HG03342 (cell line): ENCODE measurements at regions not wholly inside any gene's neighbourhood (a gene's known extent, or its start where the extent isn't known, plus 50 kb on each side); places are given as distances from the start of the nearest gene placed in this dataset.
"Not testable (repeated sequence)": the region's sequence is repeated elsewhere in the genome, so short reads cannot be mapped to it uniquely, and the experiment has no call there.

Experiments used
- ATAC-seq: cut with Tn5 transposase; IDR thresholded peaks from one replicate; pipeline ENCODE4 v1.9.1; 2021; ENCODE audit warnings: mild to moderate bottlenecking, moderate library complexity; ENCODE audit not compliant: unreplicated experiment

GRCh38 chr20:19110285-19110684 lies 102.2 kb upstream of the SLC24A3 start:
- no peak for ATAC-seq

- no peak for ATAC-seq
Measured at GRCh38 chr20:19110881-19111460, 101.5 kb upstream of the SLC24A3 start.

DNA sequence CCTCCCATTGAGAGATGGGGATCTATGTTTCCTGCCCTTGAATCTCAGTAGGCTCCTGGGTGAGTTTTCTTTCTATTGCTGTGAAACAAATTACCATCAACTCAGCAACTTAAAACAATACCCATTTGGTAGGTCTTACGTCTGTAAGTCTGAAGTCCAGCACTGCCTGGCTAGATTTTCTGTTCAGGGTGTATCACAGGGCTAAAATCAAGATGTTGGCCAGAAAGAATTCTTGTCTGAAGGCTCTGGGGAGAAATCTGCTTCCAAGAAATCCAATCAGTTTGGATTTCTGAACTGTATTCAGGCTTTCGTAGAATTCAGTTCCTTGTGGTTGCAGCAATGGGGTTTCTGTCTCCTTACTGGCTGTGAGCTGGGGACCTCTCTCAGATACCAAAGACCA lies 99.6 kb upstream of the SLC24A3 start:
- no peak for ATAC-seq

- ATAC-seq, result no peak
Measured at GRCh38 chr20:19113343-19113930, 99.0 kb upstream of the SLC24A3 start.

- ATAC-seq, result no peak
Measured at GRCh38 chr20:19114410-19114809, 98.0 kb upstream of the SLC24A3 start.

DNA sequence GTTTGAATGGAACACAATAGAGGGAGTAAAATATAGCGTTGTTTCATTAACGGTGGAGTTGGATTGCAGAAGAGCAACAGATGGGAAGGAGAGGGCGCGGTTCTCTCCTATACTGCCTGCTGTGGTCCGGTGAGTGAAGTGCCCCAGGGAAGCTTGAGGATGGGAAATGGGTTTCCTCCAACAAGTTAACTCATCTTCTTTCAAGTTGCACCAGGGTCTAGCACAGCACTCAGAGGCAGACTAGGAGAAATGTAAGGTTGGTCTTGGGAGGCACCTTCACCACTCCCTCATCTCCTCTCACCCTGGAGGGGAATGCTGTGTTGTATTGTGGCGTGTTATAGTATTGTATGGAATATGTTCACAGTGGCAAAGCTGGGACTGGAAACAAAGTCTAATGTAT lies 96.9 kb upstream of the SLC24A3 start:
- ATAC-seq, result no peak

GRCh38 chr20:19120011-19120410 lies 92.4 kb upstream of the SLC24A3 start:
- ATAC-seq, result no peak

DNA sequence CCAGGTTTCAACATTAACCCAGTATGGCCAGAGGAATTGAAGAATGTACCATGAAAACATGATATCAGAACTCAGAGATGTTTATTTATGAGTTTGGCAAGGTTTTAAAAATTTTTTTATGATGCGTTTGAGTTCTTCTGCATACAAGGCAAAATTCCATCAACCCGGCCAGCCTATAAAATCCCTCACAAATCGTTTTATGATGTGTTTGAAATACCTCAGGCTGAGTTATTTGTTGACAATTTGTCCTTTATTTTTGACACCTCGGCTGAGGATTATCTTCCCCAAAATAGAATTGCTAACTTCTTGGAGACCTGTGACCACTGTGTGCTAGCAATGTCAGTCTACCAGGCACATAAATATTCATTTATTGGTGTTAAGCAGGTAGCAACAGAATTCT lies 91.9 kb upstream of the SLC24A3 start:
- no peak for ATAC-seq

- ATAC-seq, result no peak
Measured at GRCh38 chr20:19121463-19121862, 91.0 kb upstream of the SLC24A3 start.

DNA sequence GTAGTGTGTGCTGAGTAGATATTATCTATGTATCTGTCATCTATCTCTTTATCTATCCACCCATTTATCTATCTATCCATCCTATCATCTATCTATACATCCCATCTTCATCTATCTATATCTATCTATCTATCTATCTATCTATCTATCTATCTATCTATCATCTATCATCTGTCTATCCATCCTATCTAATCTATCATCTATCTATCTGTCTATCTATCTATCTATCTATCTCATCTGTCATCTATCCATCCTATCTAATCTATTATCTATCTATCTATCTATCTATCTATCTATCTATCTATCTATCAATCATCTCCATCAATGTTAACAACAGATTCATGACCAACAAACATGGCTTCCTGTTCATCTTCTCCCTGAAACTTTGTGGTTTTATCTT lies 90.5 kb upstream of the SLC24A3 start:
- no peak for ATAC-seq

GRCh38 chr20:19122395-19122794 lies 90.0 kb upstream of the SLC24A3 start:
- no peak for ATAC-seq

DNA sequence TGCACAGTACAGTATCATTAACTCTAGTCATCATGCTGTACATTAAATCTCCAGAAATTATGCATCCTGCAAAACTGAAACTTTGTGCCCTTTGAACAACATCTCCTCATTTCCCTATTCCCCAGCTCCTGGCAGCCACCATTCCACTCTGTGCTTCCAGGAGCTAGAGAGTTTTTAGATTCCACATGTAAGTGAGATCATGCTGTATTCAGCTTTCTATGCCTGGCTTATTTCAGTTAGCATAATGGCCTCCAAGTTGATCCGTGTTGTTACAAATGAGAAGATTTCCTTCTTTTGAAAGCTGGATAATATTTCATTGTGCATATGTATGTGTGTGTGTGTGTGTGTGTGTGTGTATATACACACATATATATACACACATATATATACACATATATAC lies 86.9 kb upstream of the SLC24A3 start:
- ATAC-seq, result no peak

DNA sequence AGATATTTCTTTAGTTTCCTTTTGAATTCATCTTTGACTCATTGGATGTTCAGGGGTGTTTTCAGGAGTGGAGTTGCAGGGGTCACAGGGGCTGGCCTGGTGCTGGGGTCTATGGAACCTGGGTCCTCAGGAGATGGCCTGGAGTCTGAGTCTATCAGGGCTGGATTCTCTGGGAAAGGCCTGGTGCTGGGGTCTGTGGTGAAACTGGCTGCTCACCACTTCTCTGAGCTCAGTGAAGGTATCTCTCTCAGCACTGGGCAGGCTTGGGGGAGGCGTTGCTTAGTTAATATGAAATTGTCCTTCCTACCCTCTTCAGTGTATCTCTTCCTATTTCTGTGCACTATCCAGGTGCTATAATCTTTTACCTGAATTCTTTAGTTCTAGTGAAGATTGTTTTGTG lies 83.1 kb upstream of the SLC24A3 start:
- ATAC-seq, result no peak

DNA sequence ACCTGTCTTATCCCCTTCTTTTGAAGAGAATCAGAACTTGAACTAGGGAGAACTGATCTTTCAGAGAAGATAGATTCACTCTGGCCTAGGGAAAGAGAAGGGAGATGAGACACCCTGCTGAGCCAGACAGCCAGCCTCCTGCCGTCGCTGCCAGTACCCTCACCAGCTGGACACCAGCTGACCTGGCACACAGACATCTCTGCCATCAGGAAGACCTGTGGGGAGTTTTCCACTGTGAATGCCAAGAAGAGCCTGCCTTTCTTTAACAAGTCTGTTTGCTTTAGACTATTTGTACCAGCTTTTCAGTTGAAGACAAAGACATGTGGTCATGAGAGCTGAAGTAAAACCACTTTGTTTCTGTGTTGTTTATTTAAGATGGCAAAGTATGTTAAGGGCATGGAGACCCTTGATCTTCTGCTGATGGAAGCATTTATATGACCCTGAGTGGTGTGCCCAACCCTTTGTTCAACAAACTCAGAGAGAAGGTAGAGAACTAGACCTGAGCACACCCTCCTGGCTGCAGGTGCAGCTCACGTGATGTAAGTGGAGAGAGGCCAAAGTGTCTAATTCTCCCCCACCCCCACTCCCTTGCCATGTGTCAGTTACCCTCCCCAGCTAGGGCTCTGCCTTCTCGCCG lies 82.3 kb upstream of the SLC24A3 start:
- ATAC-seq, result no peak

DNA sequence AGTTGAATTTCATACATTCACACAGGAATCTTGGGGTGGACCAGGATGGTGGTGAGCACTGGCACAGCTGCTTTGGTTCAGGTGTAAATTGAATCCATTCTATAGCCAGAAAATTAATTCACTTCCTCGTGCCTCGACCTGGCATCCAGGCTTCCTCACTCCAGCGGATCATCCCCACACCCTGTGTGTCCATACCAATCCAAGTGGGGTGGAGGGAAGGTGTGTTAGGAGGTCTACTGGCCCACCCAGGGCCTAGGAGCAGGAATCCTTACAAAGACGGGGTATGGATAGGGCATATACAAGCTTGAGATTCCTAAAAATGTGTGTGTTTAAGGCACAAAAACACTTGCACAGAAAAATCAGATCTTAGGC lies 81.8 kb upstream of the SLC24A3 start:
- no peak for ATAC-seq

GRCh38 chr20:19137641-19138040 lies 74.8 kb upstream of the SLC24A3 start:
- ATAC-seq, result no peak

DNA sequence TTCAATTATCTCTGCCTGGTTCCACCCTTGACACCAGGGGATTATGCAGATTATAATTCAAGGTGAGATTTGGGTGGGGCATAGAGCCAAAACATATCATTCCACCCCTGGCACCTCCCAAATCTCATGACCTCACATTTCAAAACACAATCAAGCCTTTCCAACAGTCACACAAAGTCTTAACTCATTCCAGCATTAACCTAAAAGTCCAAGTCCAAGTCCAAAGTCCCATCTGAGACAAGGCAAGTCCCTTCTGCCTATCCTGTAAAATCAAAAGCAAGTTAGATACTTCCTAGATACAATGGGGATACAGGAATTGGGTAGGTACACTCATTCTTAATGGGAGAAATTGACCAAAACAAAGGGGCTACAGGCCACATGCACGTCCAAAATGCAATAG lies 73.7 kb upstream of the SLC24A3 start:
- ATAC-seq, result no peak

GRCh38 chr20:19139584-19139983 lies 72.9 kb upstream of the SLC24A3 start:
- not testable (repeated sequence) for ATAC-seq

GRCh38 chr20:19141998-19142397 lies 70.4 kb upstream of the SLC24A3 start:
- no peak for ATAC-seq

- no peak for ATAC-seq
Measured at GRCh38 chr20:19143890-19144289, 68.6 kb upstream of the SLC24A3 start.

DNA sequence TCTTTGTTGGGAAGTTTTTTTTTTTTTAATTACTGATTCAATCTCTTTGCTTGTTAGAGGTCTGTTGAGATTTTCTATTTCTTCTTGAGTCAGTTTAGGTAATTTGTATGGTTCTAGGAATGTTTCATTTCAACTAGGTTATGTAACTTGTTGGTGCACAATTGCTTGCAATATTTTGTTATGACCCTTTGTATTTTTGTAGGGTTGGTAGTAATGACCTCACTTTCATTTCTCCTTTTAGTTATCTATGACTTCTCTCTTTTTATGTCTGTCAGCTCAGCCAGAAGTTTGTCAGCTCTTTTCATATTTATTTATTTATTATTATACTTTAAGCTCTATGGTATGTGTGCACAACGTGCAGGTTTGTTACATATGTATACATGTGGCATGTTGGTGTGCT lies 51.1 kb upstream of the SLC24A3 start:
- no peak for ATAC-seq
